HepG2 (cell line): ENCODE measurements at regions not wholly inside any gene's neighbourhood (a gene's known extent, or its start where the extent isn't known, plus 50 kb on each side); places are given as distances from the start of the nearest gene placed in this dataset.

Experiments used
- FOXK1 ChIP-seq: sonication (generic); formaldehyde crosslinking; IDR thresholded peaks from 2 replicates; pipeline ENCODE4 v1.4.0; 2020; ENCODE audit warnings: low read depth, missing genetic modification reagents, borderline replicate concordance
- IRX3 ChIP-seq: sonication (generic); formaldehyde crosslinking; IDR thresholded peaks from 2 replicates; pipeline ENCODE4 v1.8.1; 2023; ENCODE audit warnings: mild to moderate bottlenecking, low read depth, missing genetic modification reagents, borderline replicate concordance
- JUN ChIP-seq: sonication (generic); formaldehyde crosslinking; IDR thresholded peaks from 2 replicates; pipeline ENCODE4 v1.4.0; 2020; ENCODE audit warnings: mild to moderate bottlenecking, missing genetic modification reagents
- KDM5A ChIP-seq: fragments of 200-600 bp; sonication (generic); IDR thresholded peaks from 2 replicates; pipeline ENCODE4 v1.7.0; 2018; ENCODE audit warnings: antibody characterized with exemption, mild to moderate bottlenecking, low read length, borderline replicate concordance
- KDM6A ChIP-seq: IDR thresholded peaks from 2 replicates; pipeline ENCODE4 v1.6.1; 2016; ENCODE audit warnings: low read depth
- NBN ChIP-seq: fragments of 450-650 bp; conservative IDR thresholded peaks from 2 replicates; pipeline ENCODE4 v1.6.1; 2017
- NR2F6 ChIP-seq, 2 experiments: IDR thresholded peaks; 2 replicates each; pipeline ENCODE4 v1.6.1; 2016; ENCODE audit warnings: antibody characterized with exemption in 1 of 2, mild to moderate bottlenecking in 1 of 2
- RERE ChIP-seq: IDR thresholded peaks from 2 replicates; pipeline ENCODE4 v1.6.1; 2016; ENCODE audit warnings: low read depth, missing genetic modification reagents, missing compliant biosample characterization
- SMYD3 ChIP-seq: sonication (generic); formaldehyde crosslinking; IDR thresholded peaks from 2 replicates; pipeline ENCODE4 v1.8.1; 2023; ENCODE audit warnings: mild to moderate bottlenecking, missing genetic modification reagents
- STAT6 ChIP-seq: sonication (generic); formaldehyde crosslinking; IDR thresholded peaks from 2 replicates; pipeline ENCODE4 v1.4.0; 2020; ENCODE audit warnings: missing genetic modification reagents, mild to moderate bottlenecking, borderline replicate concordance
- TIGD3 ChIP-seq: sonication (generic); formaldehyde crosslinking; IDR thresholded peaks from 2 replicates; pipeline ENCODE4 v1.5.1; 2020; ENCODE audit warnings: mild to moderate bottlenecking, missing genetic modification reagents, borderline replicate concordance
- ZFAT ChIP-seq: sonication (generic); formaldehyde crosslinking; conservative IDR thresholded peaks from 2 replicates; pipeline ENCODE4 v1.8.1; 2023; ENCODE audit warnings: missing genetic modification reagents, inconsistent platforms
- ZFYVE20 ChIP-seq: sonication (generic); formaldehyde crosslinking; IDR thresholded peaks from 2 replicates; pipeline ENCODE4 v1.8.0; 2023; ENCODE audit warnings: low read depth, mild to moderate bottlenecking, moderate library complexity, missing genetic modification reagents, borderline replicate concordance
- ZNF235 ChIP-seq: sonication (generic); formaldehyde crosslinking; IDR thresholded peaks from 2 replicates; pipeline ENCODE4 v1.8.1; 2023; ENCODE audit warnings: mild to moderate bottlenecking, missing genetic modification reagents, borderline replicate concordance
- ZNF3 ChIP-seq: IDR thresholded peaks from 2 replicates; pipeline ENCODE4 v1.7.0; 2017; ENCODE audit warnings: inconsistent platforms
- ZNF430 ChIP-seq: sonication (generic); formaldehyde crosslinking; IDR thresholded peaks from 2 replicates; pipeline ENCODE4 v1.9.0; 2021; ENCODE audit warnings: mild to moderate bottlenecking, missing genetic modification reagents
- ZNF510 ChIP-seq: sonication (generic); formaldehyde crosslinking; IDR thresholded peaks from 2 replicates; pipeline ENCODE4 v1.4.0; 2020; ENCODE audit warnings: low read depth, mild to moderate bottlenecking, missing genetic modification reagents
- ZNF552 ChIP-seq: sonication (generic); formaldehyde crosslinking; IDR thresholded peaks from 2 replicates; pipeline ENCODE4 v1.9.0; 2022; ENCODE audit warnings: missing genetic modification reagents, mild to moderate bottlenecking, borderline replicate concordance
- ZNF740 ChIP-seq: sonication (generic); formaldehyde crosslinking; IDR thresholded peaks from 2 replicates; pipeline ENCODE4 v1.4.0; 2020; ENCODE audit warnings: missing genetic modification reagents
- ZNF776 ChIP-seq: sonication (generic); formaldehyde crosslinking; IDR thresholded peaks from 2 replicates; pipeline ENCODE4 v1.4.0; 2020; ENCODE audit warnings: mild to moderate bottlenecking, missing genetic modification reagents
- ZZZ3 ChIP-seq: sonication (generic); formaldehyde crosslinking; IDR thresholded peaks from 2 replicates; pipeline ENCODE4 v1.4.0; 2020; ENCODE audit warnings: missing genetic modification reagents, mild to moderate bottlenecking, borderline replicate concordance

GRCh38 chr2:101625387-101625786 lies 72.1 kb upstream of the MAP4K4 start (continued):
- no peak for TF ChIP-seq TIGD3 (CRISPR knock-in tag)
- TF ChIP-seq RERE (CRISPR knock-in tag), result no peak
- no peak for TF ChIP-seq ZNF430
- no peak for TF ChIP-seq ZNF776 (CRISPR knock-in tag)
- no peak for TF ChIP-seq ZZZ3 (CRISPR knock-in tag)
- TF ChIP-seq ZNF740 (CRISPR knock-in tag), result no peak
- no peak for TF ChIP-seq FOXK1 (CRISPR knock-in tag)
- no peak for TF ChIP-seq IRX3 (CRISPR knock-in tag)
- TF ChIP-seq NR2F6 (IDR thresholded peaks at IDR 0.05), result peak; percentile 92
- peak; percentile 94 for TF ChIP-seq NR2F6 (CRISPR knock-in tag; IDR thresholded peaks at IDR 0.05)
- TF ChIP-seq NBN, result no peak
- TF ChIP-seq ZFYVE20 (CRISPR knock-in tag), result no peak
- no peak for TF ChIP-seq ZNF510 (CRISPR knock-in tag)
- no peak for TF ChIP-seq ZFAT (CRISPR knock-in tag)
- no peak for TF ChIP-seq ZNF552 (CRISPR knock-in tag)
- TF ChIP-seq KDM6A (CRISPR knock-in tag), result no peak
- TF ChIP-seq JUN, result peak; percentile 68
- no peak for TF ChIP-seq ZNF3
- no peak for TF ChIP-seq STAT6 (CRISPR knock-in tag)
- TF ChIP-seq SMYD3 (CRISPR knock-in tag), result no peak
- TF ChIP-seq KDM5A, result no peak
- no peak for TF ChIP-seq ZNF235 (CRISPR knock-in tag)
